ENCODE measurements at regions not wholly inside any gene's neighbourhood (a gene's known extent, or its start where the extent isn't known, plus 50 kb on each side); places are given as distances from the start of the nearest gene placed in this dataset.

DNA sequence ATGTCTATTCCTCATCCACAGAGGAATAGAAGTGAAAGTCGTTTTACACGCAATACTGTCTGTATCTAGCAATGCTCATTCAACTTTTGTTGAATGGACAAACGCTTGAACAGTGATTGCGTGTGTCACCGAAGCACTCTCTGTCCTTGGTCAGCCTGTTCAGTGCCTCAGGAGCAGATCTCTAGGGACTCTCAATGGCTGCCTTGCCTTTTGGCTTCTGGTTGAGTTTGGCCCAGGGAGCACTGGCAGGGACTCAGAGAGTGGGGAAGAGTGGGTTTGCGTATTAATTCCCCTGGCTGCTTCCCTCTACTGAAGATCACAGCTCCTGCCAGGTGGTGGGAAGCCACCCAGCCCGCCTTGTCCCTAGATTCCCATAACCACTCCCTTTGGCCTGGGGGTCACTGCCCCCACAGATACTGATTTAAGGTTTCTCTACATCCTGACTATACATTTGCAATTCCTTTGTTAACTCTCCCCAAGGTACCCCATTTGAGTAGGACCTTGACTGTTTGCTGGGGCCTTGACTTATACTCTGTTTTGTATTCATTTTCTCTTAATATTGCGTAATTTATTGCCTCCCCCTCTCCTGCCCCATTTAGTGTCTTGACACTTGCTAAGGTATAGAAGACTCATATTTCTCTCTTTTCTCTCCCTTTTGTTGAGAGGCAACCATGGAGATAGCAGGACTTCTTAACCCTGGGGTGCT is 61.7 kb upstream of the USP24 start:
- ChIA-PET CTCF (interaction anchor here (0.7 kb wide), 1 partner anchor 133 kb away, joined by 5 read pairs; no protein-coding TSS in a partner anchor), POLR2A (ENCODE audit: unreplicated experiment) (no interaction called here)
- Histone ChIP-seq H3K4me2 (ENCODE audit: low read length) (peak overlapping the region; percentile 41; the same call in 1 of the 2 replicates), H3K79me2 (ENCODE audit: low read length) (no peaks in the 10 kb centered on the region), H2AFZ (ENCODE audit: low read length) (peak overlapping the region; percentile 61), H3K27me3 (ENCODE audit: low read length) (no peaks in the 10 kb centered on the region), H3K9ac (ENCODE audit: low read length) (no peak overlapping the region), H3K4me1 (ENCODE audit: insufficient read depth, low read length) (0 out of 2 replicates have a peak, but pooled peaks cover 2% of the 10 kb centered on the region), H3K9me3 (ENCODE audit: low read length) (no peaks in the 10 kb centered on the region), H4K20me1 (ENCODE audit: low read length) (no peaks in the 10 kb centered on the region), H3K27ac (ENCODE audit: low read length) (no peak overlapping the region), H3K9me2 (replicated peaks; ENCODE audit: low read length) (no peaks in the 10 kb centered on the region), H3F3A (ENCODE audit: low read length, unreplicated experiment) (no peaks in the 10 kb centered on the region), H3K4me3 (ENCODE audit: low read length) (no peak overlapping the region), H3K36me3 (ENCODE audit: low read depth, low read length) (no peaks in the 10 kb centered on the region)
- intact Hi-C loops (cut with micrococcal nuclease), result loop anchor here (1.0 kb wide), 2 partner anchors 60 to 137 kb away; no protein-coding TSS in a partner anchor
- ATAC-seq, result no peak
- no peak for DNase-seq
- BruUV-seq (replicated peaks), result no TSS peak
- TF ChIP-seq EZH2 (IDR thresholded peaks at IDR 0.05; ENCODE audit: low read length, unreplicated experiment) (no peak), EZH2phosphoT487 (IDR thresholded peaks at IDR 0.05; ENCODE audit: borderline replicate concordance, low read length) (no peak)
- TF ChIP-seq, protein P1, sequence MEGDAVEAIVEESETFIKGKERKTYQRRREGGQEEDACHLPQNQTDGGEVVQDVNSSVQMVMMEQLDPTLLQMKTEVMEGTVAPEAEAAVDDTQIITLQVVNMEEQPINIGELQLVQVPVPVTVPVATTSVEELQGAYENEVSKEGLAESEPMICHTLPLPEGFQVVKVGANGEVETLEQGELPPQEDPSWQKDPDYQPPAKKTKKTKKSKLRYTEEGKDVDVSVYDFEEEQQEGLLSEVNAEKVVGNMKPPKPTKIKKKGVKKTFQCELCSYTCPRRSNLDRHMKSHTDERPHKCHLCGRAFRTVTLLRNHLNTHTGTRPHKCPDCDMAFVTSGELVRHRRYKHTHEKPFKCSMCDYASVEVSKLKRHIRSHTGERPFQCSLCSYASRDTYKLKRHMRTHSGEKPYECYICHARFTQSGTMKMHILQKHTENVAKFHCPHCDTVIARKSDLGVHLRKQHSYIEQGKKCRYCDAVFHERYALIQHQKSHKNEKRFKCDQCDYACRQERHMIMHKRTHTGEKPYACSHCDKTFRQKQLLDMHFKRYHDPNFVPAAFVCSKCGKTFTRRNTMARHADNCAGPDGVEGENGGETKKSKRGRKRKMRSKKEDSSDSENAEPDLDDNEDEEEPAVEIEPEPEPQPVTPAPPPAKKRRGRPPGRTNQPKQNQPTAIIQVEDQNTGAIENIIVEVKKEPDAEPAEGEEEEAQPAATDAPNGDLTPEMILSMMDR (conservative IDR thresholded peaks at IDR 0.05; ENCODE audit: low read depth, low read length), result no peak

DNA sequence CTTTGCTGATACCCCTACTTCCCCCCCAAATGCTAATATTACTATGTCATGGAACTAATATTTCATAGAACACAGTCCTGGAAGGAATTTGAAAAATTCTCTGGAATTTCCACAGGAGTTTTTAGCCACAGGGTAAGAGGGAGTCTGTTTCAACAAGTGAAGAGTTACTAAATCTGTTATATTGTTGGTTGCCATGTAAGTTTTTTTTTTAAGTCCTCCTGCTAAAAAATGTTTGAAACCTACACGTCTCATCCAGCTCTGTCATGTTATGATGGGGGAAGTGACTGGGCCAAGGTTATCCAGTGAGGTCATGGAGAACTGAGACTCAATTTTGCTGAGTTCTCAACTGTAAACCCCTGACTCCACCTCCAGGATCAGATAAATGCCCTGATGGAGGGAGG is 60.8 kb upstream of the USP24 start:
- Histone ChIP-seq H3K4me1 (ENCODE audit: insufficient read depth, low read length) (0 out of 2 replicates have a peak, but pooled peaks cover 2% of the 10 kb centered on the region), H3K79me2 (ENCODE audit: low read length) (no peaks in the 10 kb centered on the region), H2AFZ (ENCODE audit: low read length) (no peak overlapping the region), H3K9me3 (ENCODE audit: low read length) (no peaks in the 10 kb centered on the region), H4K20me1 (ENCODE audit: low read length) (no peaks in the 10 kb centered on the region), H3K4me3 (ENCODE audit: low read length) (no peak overlapping the region), H3K9ac (ENCODE audit: low read length) (no peak overlapping the region), H3K36me3 (ENCODE audit: low read depth, low read length) (no peaks in the 10 kb centered on the region), H3K27me3 (ENCODE audit: low read length) (no peaks in the 10 kb centered on the region), H3K9me2 (replicated peaks; ENCODE audit: low read length) (no peaks in the 10 kb centered on the region), H3K27ac (ENCODE audit: low read length) (no peak overlapping the region), H3K4me2 (ENCODE audit: low read length) (no peak overlapping the region), H3F3A (ENCODE audit: low read length, unreplicated experiment) (no peaks in the 10 kb centered on the region)
- POLR2A ChIA-PET (ENCODE audit: unreplicated experiment), result no interaction called here
- BruUV-seq (replicated peaks), result no TSS peak
- TF ChIP-seq, protein P1 (conservative IDR thresholded peaks at IDR 0.05; ENCODE audit: low read depth, low read length), result no peak
- TF ChIP-seq EZH2 (IDR thresholded peaks at IDR 0.05; ENCODE audit: low read length, unreplicated experiment) (no peak), EZH2phosphoT487 (IDR thresholded peaks at IDR 0.05; ENCODE audit: borderline replicate concordance, low read length) (no peak)
- no peak for DNase-seq
- no peak for ATAC-seq
- intact Hi-C loops (cut with micrococcal nuclease), result no loop called here
- CTCF ChIA-PET, result no interaction called here

DNA sequence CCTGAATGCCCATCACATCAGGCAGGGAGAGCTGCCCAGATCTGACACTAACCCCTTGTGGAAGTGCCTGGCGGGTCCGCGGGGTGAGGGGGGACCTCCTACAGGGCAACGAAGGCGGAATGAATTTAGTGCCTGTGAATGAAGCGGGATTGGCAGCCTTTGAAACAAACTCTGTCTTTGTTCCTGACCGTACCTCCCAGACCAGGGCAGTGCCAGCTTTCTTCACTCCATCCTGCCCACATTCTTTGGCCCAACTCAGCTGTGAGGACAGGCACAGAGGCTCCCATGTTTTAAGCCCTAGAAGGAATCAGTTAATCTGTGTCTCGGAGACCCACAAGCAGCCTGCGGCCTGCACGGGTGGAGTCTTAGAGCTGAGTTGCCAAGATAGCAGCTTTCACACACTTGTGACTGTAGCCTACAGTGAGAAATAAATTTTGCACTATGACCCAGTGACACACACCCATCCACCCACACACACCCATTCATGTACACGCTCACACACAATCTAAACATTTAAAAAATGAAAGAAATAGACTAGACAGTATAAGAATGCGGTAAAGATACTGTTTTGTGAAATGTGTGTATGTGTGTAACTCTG is 60.1 kb upstream of the USP24 start:
- POLR2A ChIA-PET (ENCODE audit: unreplicated experiment), result no interaction called here
- CTCF ChIA-PET, result no interaction called here
- BruUV-seq (replicated peaks), result no TSS peak

More for the DNA sequence above, 60.1 kb upstream of the USP24 start:
- Histone ChIP-seq H3K9me2 (replicated peaks; ENCODE audit: low read length) (no peaks in the 10 kb centered on the region), H3K79me2 (ENCODE audit: low read length) (no peaks in the 10 kb centered on the region), H3K27ac (ENCODE audit: low read length) (no peak overlapping the region), H3K9ac (ENCODE audit: low read length) (no peak overlapping the region), H3K4me1 (ENCODE audit: insufficient read depth, low read length) (0 out of 2 replicates have a peak, but pooled peaks cover 2% of the 10 kb centered on the region), H3K4me2 (ENCODE audit: low read length) (no peak overlapping the region), H4K20me1 (ENCODE audit: low read length) (no peaks in the 10 kb centered on the region), H2AFZ (ENCODE audit: low read length) (no peak overlapping the region), H3F3A (ENCODE audit: low read length, unreplicated experiment) (no peaks in the 10 kb centered on the region), H3K4me3 (ENCODE audit: low read length) (no peak overlapping the region), H3K36me3 (ENCODE audit: low read depth, low read length) (no peaks in the 10 kb centered on the region), H3K27me3 (ENCODE audit: low read length) (no peaks in the 10 kb centered on the region), H3K9me3 (ENCODE audit: low read length) (no peaks in the 10 kb centered on the region)
- no peak for TF ChIP-seq EZH2 (IDR thresholded peaks at IDR 0.05; ENCODE audit: low read length, unreplicated experiment)
- TF ChIP-seq, protein P1 (conservative IDR thresholded peaks at IDR 0.05; ENCODE audit: low read depth, low read length), result no peak
- TF ChIP-seq EZH2phosphoT487 (IDR thresholded peaks at IDR 0.05; ENCODE audit: borderline replicate concordance, low read length), result no peak
- intact Hi-C loops (cut with micrococcal nuclease), result no loop called here
- ATAC-seq (no peak), DNase-seq (no peak)
